ENCODE measurements at regions not wholly inside any gene's neighbourhood (a gene's known extent, or its start where the extent isn't known, plus 50 kb on each side); places are given as distances from the start of the nearest gene placed in this dataset.

DNA sequence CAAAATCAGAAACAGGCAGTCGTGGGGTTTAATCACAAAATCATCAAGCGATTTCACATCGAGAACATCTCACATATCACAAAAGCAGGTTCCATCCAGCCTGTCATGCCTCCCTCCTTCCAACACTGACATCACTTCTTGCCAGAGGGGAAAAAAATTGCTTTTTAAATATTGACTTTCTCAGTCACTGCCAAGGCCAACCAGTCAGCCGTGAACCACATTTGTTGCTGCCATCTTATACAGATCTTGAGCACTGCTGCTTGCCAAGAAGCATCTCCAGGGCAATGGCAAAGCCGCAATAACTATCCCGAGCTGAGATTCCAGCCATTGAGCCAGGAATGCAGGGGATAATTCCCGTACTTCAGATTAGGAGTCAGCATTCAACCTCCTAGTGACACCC lies 174.6 kb downstream of the ANXA2 start:
- Mint-ChIP-seq H3K27me3 (ENCODE audit: insufficient read depth) (no peaks in the 10 kb centered on the region), H3K4me3 (no peak overlapping the region), H3K36me3 (ENCODE audit: low read depth) (no peaks in the 10 kb centered on the region), H3K9me3 (no peaks in the 10 kb centered on the region), H3K4me1 (peaks cover 2% of the 10 kb centered on the region), H3K27ac (no peak overlapping the region)
- Histone ChIP-seq H3K9ac (ENCODE audit: extremely low read depth, low read length, poor library complexity, severe bottlenecking) (no peak overlapping the region), H3K27ac (ENCODE audit: low read depth, low read length) (no peak overlapping the region), H3K27me3 (ENCODE audit: control insufficient read depth, insufficient read depth, low read length, poor library complexity, severe bottlenecking) (no peaks in the 10 kb centered on the region), H3K9me3 (ENCODE audit: control insufficient read depth, low read length) (no peaks in the 10 kb centered on the region), H3K4me1 (ENCODE audit: control insufficient read depth, insufficient read depth, low read length) (no peaks in the 10 kb centered on the region), H3K36me3 (ENCODE audit: control insufficient read depth, insufficient read depth, low read length) (no peaks in the 10 kb centered on the region), H3K4me3 (ENCODE audit: low read length) (no peak overlapping the region)
- TF ChIP-seq, protein P1, sequence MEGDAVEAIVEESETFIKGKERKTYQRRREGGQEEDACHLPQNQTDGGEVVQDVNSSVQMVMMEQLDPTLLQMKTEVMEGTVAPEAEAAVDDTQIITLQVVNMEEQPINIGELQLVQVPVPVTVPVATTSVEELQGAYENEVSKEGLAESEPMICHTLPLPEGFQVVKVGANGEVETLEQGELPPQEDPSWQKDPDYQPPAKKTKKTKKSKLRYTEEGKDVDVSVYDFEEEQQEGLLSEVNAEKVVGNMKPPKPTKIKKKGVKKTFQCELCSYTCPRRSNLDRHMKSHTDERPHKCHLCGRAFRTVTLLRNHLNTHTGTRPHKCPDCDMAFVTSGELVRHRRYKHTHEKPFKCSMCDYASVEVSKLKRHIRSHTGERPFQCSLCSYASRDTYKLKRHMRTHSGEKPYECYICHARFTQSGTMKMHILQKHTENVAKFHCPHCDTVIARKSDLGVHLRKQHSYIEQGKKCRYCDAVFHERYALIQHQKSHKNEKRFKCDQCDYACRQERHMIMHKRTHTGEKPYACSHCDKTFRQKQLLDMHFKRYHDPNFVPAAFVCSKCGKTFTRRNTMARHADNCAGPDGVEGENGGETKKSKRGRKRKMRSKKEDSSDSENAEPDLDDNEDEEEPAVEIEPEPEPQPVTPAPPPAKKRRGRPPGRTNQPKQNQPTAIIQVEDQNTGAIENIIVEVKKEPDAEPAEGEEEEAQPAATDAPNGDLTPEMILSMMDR (conservative IDR thresholded peaks at IDR 0.05) = no peak
- WGBS, 2 experiments (ENCODE audit: insufficient coverage in 1 of 2, insufficient read length in 1 of 2) = 78 to 93% methylated on average over 4 to 7 of the region's 7 CpGs
- no peak for DNase-seq

DNA sequence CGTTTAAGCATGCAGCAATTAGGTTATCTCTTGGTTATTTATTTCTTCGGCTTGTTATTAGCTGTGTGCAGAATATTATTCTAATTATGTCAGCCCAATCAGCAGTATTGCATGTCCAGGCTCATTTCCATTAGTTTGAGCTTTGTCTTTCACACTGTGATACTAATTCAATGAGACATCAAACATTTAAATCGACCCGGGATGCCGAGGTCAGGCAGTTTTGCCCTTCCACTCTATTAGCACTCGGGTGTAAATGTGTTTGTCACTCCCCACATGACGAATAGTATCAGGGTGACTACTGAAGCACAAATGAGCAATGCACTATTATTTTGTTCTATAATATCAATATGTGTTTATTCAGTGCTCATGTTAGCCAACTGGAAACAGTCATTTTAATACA lies 170.9 kb downstream of the ANXA2 start:
- no peaks in the 10 kb centered on the region for H3K9me3 Mint-ChIP-seq
- Histone ChIP-seq H3K27ac (ENCODE audit: low read depth, low read length) (no peak overlapping the region), H3K4me3 (ENCODE audit: low read length) (no peak overlapping the region), H3K9ac (ENCODE audit: extremely low read depth, low read length, poor library complexity, severe bottlenecking) (no peak overlapping the region), H3K9me3 (ENCODE audit: control insufficient read depth, low read length) (no peaks in the 10 kb centered on the region), H3K27me3 (ENCODE audit: control insufficient read depth, insufficient read depth, low read length, poor library complexity, severe bottlenecking) (no peaks in the 10 kb centered on the region), H3K4me1 (ENCODE audit: control insufficient read depth, insufficient read depth, low read length) (no peaks in the 10 kb centered on the region), H3K36me3 (ENCODE audit: control insufficient read depth, insufficient read depth, low read length) (no peaks in the 10 kb centered on the region)
- H3K27me3 Mint-ChIP-seq (ENCODE audit: insufficient read depth) = no peaks in the 10 kb centered on the region
- H3K27ac Mint-ChIP-seq = no peak overlapping the region
- H3K4me1 Mint-ChIP-seq = peaks cover 2% of the 10 kb centered on the region
- H3K36me3 Mint-ChIP-seq (ENCODE audit: low read depth) = no peaks in the 10 kb centered on the region
- WGBS, 2 experiments (ENCODE audit: insufficient coverage in 1 of 2, insufficient read length in 1 of 2) = 82 to 91% methylated on average over 3 to 7 of the region's 7 CpGs
- TF ChIP-seq, protein P1 (conservative IDR thresholded peaks at IDR 0.05) = no peak
- no peak for DNase-seq
- no peak overlapping the region for H3K4me3 Mint-ChIP-seq

DNA sequence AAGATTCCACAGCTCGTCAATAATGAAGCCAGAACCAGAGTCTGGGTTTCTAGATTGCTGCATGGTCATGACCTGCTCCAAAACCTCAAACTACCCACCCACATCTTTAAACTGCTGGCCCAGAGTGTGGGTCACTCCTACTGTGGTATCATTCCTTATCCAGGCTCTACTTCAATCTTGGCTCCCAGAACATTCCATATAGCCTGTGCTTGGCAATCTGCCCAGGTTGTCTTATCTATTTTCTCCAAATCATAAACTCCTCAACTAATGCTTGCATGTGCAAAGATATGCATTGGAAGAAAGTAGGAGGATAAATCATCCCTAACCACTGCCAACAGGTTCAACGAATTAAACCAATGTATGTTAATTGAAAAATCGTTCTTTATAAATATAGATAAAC lies 169.7 kb downstream of the ANXA2 start:
- Histone ChIP-seq H3K4me1 (ENCODE audit: control insufficient read depth, insufficient read depth, low read length) (no peaks in the 10 kb centered on the region), H3K27ac (ENCODE audit: low read depth, low read length) (no peak overlapping the region), H3K36me3 (ENCODE audit: control insufficient read depth, insufficient read depth, low read length) (no peaks in the 10 kb centered on the region), H3K27me3 (ENCODE audit: control insufficient read depth, insufficient read depth, low read length, poor library complexity, severe bottlenecking) (no peaks in the 10 kb centered on the region), H3K4me3 (ENCODE audit: low read length) (no peak overlapping the region), H3K9ac (ENCODE audit: extremely low read depth, low read length, poor library complexity, severe bottlenecking) (no peak overlapping the region), H3K9me3 (ENCODE audit: control insufficient read depth, low read length) (no peaks in the 10 kb centered on the region)
- no peak overlapping the region for H3K27ac Mint-ChIP-seq
- WGBS, 2 experiments (ENCODE audit: insufficient coverage in 1 of 2, insufficient read length in 1 of 2) = 82 to 98% methylated on average over 1 to 3 of the region's 3 CpGs
- DNase-seq = no peak
- H3K36me3 Mint-ChIP-seq (ENCODE audit: low read depth) = no peaks in the 10 kb centered on the region
- no peak overlapping the region for H3K4me3 Mint-ChIP-seq
- H3K4me1 Mint-ChIP-seq = peaks cover 2% of the 10 kb centered on the region
- H3K9me3 Mint-ChIP-seq = no peaks in the 10 kb centered on the region
- TF ChIP-seq, protein P1 (conservative IDR thresholded peaks at IDR 0.05) = no peak
- no peaks in the 10 kb centered on the region for H3K27me3 Mint-ChIP-seq (ENCODE audit: insufficient read depth)
